Activated CD4-positive, alpha-beta memory T cell treated with anti-CD3 and anti-CD28 coated beads, Interleukin-2, amount 10 ng/mL, durations not matched to agents 7 days and 5 days (primary cell): ENCODE measurements at regions not wholly inside any gene's neighbourhood (a gene's known extent, or its start where the extent isn't known, plus 50 kb on each side); places are given as distances from the start of the nearest gene placed in this dataset.

Source experiments
- CTCF ChIA-PET: fragments of 350-600 bp; sonication (Branson Sonifier 250); formaldehyde crosslinking; loops from one replicate; lab custom pipeline; 2021; ENCODE audit warnings: antibody characterized with exemption, inconsistent platforms; lab: Charles Lee
- POLR2A ChIA-PET: fragments of 350-600 bp; sonication (Branson Sonifier 250); formaldehyde crosslinking; loops from one replicate; lab custom pipeline; 2021; ENCODE audit warnings: antibody characterized with exemption; lab: Charles Lee
- DNase-seq: peaks from one replicate; pipeline ENCODE4 v3.0.0-alpha.2; 2020
- H3K27ac Mint-ChIP-seq: one replicate; pipeline ENCODE4 v1.8.0; 2021; ENCODE audit warnings: mild to moderate bottlenecking, mixed read lengths
- H3K27me3 Mint-ChIP-seq: one replicate; pipeline ENCODE4 v1.8.0; 2021; ENCODE audit warnings: mixed read lengths
- H3K36me3 Mint-ChIP-seq: one replicate; pipeline ENCODE4 v1.8.0; 2021; ENCODE audit warnings: low read depth, mixed read lengths
- H3K4me1 Mint-ChIP-seq: one replicate; pipeline ENCODE4 v1.8.0; 2021; ENCODE audit warnings: mixed read lengths
- H3K4me3 Mint-ChIP-seq: one replicate; pipeline ENCODE4 v1.8.0; 2021; ENCODE audit warnings: mild to moderate bottlenecking, mixed read lengths
- H3K9me3 Mint-ChIP-seq: one replicate; pipeline ENCODE4 v1.8.0; 2021; ENCODE audit warnings: mixed read lengths

DNA sequence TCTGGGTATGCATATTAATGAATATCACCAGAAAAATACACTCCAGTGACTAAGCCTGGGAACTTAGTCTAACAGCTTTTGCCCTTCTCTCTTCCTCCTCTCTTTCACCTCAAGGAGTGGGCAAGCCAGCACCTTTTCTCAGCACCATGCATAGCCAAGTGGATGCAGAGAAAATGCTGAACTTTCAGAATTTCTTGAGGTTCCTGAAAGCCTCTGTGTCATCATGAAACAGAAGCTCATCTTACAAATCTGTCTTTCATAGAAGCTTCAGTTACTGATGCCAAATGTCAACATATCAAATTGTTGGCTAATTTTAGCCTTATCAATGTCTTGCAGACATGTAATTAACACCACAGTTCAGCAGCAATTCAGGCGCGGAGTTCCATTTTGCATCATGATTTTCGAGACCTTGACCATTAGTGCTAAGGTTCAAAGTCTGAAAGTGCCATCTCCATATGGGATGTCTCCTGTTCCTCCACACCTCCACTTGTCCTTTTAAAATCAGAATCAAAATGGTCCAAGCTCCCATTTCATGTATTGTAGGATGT lies 51.1 kb upstream of the RPH3A start:
- ChIA-PET POLR2A (interaction anchor here (0.9 kb wide), 1 partner anchor 9 kb away, joined by 3 read pairs; no protein-coding TSS in a partner anchor), CTCF (no interaction called here)
- DNase-seq, result no peak
- no peak overlapping the region for H3K27ac Mint-ChIP-seq
- H3K9me3 Mint-ChIP-seq, result no peaks in the 10 kb centered on the region
- no peaks in the 10 kb centered on the region for H3K36me3 Mint-ChIP-seq
- no peaks in the 10 kb centered on the region for H3K4me1 Mint-ChIP-seq
- H3K4me3 Mint-ChIP-seq, result no peak overlapping the region
- peaks cover 8% of the 10 kb centered on the region for H3K27me3 Mint-ChIP-seq

DNA sequence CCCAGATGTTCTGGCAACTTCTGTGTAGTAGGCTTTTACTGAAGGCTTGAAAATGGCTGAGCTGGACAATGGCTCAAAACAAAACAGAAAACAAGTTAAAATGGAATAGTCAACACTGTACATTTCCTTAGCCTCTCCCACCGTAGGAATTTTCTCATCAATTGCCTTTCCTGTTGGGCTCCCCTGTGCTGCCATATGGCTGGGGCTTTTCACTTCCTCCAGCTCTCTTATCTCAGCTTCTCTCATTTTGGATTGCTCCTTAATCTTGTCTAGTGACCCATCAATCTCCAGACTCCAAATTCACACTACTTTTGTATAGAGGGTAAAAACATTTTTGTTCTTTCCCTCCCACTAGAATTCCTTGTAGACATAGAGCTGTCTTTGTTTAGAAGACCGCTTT lies 50.4 kb upstream of the RPH3A start:
- Mint-ChIP-seq H3K27ac (no peak overlapping the region), H3K36me3 (no peaks in the 10 kb centered on the region), H3K9me3 (no peaks in the 10 kb centered on the region), H3K27me3 (peaks cover 15% of the 10 kb centered on the region), H3K4me1 (no peaks in the 10 kb centered on the region), H3K4me3 (no peak overlapping the region)
- DNase-seq, result no peak
- ChIA-PET POLR2A (no interaction called here), CTCF (no interaction called here)
